Neural cell (in vitro differentiated cells): ENCODE measurements at regions not wholly inside any gene's neighbourhood (a gene's known extent, or its start where the extent isn't known, plus 50 kb on each side); places are given as distances from the start of the nearest gene placed in this dataset.

ENCODE experiments used
- EZH2 ChIP-seq: fragments of 200-600, 300-800 bp; shearing (Covaris generic), sonication (generic); IDR thresholded peaks from 2 replicates; pipeline ENCODE4 v1.6.1; 2014; ENCODE audit warnings: antibody characterized with exemption, low read length, borderline replicate concordance, mild to moderate bottlenecking; ENCODE audit not compliant: insufficient read depth, poor library complexity, severe bottlenecking
- MXI1 ChIP-seq: fragments of 450-650 bp; conservative IDR thresholded peaks from 2 replicates; pipeline ENCODE4 v1.6.1; 2014; ENCODE audit warnings: antibody characterized with exemption, mild to moderate bottlenecking; ENCODE audit not compliant: poor library complexity, severe bottlenecking
- POLR2AphosphoS5 ChIP-seq: IDR thresholded peaks from 2 replicates; pipeline ENCODE4 v1.6.1; 2012
- TAF1 ChIP-seq: IDR thresholded peaks from 2 replicates; pipeline ENCODE4 v1.6.1; 2012; ENCODE audit warnings: low read depth
- TF ChIP-seq, protein P1 (sequence below): fragments of 450-650 bp; IDR thresholded peaks from 2 replicates; pipeline ENCODE4 v1.5.1; 2014; ENCODE audit warnings: antibody characterized with exemption, mild to moderate bottlenecking, moderate library complexity; ENCODE audit not compliant: poor library complexity, severe bottlenecking

DNA sequence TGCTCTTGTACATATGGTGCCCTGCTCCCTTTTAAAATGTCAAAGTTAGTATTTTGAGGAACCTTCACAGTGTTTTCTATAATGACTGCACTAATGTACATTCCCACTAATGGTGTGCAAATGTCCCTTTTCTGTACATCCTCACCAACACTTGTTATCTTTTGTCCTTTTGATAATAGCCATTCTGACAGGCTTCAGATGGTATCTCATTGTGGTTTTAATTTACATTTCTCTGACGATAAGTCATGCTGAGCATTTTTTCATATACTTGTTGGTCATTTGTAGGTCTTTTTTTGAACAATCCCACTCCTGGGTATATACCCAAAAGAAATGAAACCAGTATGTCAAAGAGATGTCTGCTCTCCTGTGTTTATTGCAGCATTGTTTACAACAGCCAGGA lies 268.3 kb downstream of the FBXO15 start:
- TF ChIP-seq TAF1 (no peak), EZH2 (no peak), MXI1 (no peak), POLR2AphosphoS5 (no peak)
- TF ChIP-seq, protein P1, sequence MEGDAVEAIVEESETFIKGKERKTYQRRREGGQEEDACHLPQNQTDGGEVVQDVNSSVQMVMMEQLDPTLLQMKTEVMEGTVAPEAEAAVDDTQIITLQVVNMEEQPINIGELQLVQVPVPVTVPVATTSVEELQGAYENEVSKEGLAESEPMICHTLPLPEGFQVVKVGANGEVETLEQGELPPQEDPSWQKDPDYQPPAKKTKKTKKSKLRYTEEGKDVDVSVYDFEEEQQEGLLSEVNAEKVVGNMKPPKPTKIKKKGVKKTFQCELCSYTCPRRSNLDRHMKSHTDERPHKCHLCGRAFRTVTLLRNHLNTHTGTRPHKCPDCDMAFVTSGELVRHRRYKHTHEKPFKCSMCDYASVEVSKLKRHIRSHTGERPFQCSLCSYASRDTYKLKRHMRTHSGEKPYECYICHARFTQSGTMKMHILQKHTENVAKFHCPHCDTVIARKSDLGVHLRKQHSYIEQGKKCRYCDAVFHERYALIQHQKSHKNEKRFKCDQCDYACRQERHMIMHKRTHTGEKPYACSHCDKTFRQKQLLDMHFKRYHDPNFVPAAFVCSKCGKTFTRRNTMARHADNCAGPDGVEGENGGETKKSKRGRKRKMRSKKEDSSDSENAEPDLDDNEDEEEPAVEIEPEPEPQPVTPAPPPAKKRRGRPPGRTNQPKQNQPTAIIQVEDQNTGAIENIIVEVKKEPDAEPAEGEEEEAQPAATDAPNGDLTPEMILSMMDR = no peak
